ENCODE measurements at regions not wholly inside any gene's neighbourhood (a gene's known extent, or its start where the extent isn't known, plus 50 kb on each side); places are given as distances from the start of the nearest gene placed in this dataset.

DNA sequence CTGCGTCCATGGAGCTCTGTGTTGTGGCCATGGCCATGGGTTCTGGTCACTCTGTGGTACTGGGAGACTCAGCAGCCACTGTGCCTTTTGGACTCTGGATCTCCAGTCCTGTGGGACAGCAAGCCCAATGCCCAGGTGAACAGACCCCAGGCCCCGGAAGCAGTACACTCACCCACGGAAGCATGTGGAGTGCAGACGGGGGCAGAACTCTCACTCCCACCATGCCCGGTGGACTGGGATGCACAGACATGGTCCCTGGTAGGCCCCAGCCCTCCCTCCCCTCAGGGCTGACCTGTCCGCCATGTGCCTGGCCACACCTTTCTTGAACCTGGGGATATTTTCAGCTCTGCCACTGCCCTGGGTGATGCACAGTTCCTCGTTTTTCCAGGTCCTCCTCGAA lies 163.3 kb downstream of the URI1 start:
- DNase-seq (ENCODE audit: low read depth): no peak
- TF ChIP-seq, protein P1, sequence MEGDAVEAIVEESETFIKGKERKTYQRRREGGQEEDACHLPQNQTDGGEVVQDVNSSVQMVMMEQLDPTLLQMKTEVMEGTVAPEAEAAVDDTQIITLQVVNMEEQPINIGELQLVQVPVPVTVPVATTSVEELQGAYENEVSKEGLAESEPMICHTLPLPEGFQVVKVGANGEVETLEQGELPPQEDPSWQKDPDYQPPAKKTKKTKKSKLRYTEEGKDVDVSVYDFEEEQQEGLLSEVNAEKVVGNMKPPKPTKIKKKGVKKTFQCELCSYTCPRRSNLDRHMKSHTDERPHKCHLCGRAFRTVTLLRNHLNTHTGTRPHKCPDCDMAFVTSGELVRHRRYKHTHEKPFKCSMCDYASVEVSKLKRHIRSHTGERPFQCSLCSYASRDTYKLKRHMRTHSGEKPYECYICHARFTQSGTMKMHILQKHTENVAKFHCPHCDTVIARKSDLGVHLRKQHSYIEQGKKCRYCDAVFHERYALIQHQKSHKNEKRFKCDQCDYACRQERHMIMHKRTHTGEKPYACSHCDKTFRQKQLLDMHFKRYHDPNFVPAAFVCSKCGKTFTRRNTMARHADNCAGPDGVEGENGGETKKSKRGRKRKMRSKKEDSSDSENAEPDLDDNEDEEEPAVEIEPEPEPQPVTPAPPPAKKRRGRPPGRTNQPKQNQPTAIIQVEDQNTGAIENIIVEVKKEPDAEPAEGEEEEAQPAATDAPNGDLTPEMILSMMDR (conservative IDR thresholded peaks at IDR 0.05; ENCODE audit: low read depth, low read length): no peak

DNA sequence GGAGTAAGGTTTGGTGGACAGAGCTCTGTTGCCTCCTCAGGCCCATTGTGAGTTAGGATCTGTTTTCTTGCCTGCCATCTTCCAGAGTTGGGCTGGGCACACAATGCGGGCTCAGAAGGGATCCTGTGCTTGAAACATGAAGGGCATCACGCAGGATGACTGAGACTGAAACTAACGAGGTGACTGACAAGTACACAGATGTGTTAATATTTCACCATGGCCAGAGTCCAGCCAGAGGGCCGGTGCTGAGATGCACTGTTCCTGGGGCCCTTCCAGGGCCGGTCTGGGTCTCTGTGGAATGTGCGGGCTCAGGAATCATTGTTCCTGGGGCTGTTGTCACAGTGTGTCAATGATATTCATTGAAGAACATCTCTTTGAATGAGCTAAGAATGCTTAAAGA lies 163.7 kb downstream of the URI1 start:
- no peak overlapping the region for H3K4me3 ChIP-seq (ENCODE audit: low read length)
- TF ChIP-seq, protein P1 (conservative IDR thresholded peaks at IDR 0.05; ENCODE audit: low read depth, low read length): no peak
- no peak for DNase-seq (ENCODE audit: low read depth)

More for the DNA sequence above, 163.3 kb downstream of the URI1 start:
- no peak overlapping the region for H3K4me3 ChIP-seq (ENCODE audit: low read length)

DNA sequence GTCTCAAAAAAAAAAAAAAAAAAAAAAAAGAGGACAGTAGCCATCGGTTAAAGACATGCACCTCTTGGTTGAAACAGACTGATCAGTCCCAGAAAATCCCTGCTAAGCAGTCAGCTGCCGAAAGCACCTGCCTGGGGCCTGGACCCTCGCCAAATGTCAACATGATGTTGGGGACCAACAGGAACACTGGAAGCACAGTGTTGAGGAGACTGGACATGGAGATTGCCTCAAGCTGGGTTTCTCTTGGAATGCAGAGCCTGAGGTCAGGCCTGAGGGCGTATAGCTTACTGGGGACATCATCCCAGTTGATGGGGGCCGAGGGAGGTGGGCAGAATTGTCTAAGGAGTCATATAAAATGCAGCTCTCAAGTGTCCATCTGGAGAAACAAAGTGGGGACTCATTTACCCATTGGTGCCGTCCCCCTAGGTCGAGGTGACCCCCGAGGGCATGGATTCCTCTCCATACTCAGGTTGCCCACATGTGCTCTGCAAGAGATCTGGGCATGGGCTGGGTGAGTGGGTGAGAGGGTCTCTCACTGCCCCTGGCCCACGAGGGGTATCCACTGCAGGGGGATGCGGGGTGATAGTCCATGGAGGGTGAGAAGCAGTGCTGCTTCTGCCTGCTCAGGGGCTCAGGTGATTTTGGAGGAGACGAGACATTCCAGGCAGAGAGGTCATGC lies 164.5 kb downstream of the URI1 start:
- DNase-seq (ENCODE audit: low read depth): no peak
- no peak overlapping the region for H3K4me3 ChIP-seq (ENCODE audit: low read length)
- TF ChIP-seq, protein P1 (conservative IDR thresholded peaks at IDR 0.05; ENCODE audit: low read depth, low read length): no peak

DNA sequence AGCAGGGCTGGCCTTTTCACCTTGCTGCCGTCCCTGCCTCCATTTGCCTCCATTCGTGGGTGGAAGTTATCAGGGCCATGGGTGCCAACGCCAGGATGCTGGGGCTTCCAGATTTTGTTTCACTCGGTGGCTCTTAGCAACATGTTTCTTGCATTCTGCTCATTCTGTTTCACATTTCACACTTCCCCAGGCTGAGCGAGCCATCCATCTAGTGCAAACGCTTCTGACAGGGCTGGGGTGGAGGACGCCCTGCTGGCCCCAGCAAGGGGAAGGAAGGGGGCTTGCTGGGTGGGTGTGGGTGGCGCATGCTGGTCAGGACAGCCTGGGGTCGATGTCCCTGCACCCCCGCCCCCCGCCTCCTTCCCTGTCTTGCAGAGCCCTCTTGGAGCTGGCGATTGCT lies 165.2 kb downstream of the URI1 start:
- TF ChIP-seq, protein P1 (conservative IDR thresholded peaks at IDR 0.05; ENCODE audit: low read depth, low read length): no peak
- no peak overlapping the region for H3K4me3 ChIP-seq (ENCODE audit: low read length)
- DNase-seq (ENCODE audit: low read depth): no peak

DNA sequence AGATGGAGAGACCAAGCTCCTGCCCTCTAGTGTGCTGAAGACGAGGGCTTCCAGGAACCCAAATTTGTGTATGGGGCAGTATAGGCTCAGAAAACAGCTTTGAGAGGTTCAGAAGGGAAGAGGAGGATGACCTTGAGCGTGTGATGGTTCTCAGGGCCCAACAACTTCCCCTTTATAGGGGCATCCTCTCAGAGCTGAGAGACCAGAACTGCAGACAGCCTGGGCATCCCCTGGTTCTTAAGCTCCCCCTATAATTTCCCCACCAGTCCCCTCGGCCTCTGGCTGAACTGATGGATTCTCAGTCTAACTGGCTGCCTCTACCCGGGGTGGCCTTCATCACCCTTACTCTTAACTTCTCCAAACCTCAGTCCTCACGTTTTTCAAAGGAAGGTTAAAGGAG lies 167.5 kb downstream of the URI1 start:
- TF ChIP-seq, protein P1 (conservative IDR thresholded peaks at IDR 0.05; ENCODE audit: low read depth, low read length): no peak
- DNase-seq (ENCODE audit: low read depth): no peak
- H3K4me3 ChIP-seq (ENCODE audit: low read length): no peak overlapping the region

DNA sequence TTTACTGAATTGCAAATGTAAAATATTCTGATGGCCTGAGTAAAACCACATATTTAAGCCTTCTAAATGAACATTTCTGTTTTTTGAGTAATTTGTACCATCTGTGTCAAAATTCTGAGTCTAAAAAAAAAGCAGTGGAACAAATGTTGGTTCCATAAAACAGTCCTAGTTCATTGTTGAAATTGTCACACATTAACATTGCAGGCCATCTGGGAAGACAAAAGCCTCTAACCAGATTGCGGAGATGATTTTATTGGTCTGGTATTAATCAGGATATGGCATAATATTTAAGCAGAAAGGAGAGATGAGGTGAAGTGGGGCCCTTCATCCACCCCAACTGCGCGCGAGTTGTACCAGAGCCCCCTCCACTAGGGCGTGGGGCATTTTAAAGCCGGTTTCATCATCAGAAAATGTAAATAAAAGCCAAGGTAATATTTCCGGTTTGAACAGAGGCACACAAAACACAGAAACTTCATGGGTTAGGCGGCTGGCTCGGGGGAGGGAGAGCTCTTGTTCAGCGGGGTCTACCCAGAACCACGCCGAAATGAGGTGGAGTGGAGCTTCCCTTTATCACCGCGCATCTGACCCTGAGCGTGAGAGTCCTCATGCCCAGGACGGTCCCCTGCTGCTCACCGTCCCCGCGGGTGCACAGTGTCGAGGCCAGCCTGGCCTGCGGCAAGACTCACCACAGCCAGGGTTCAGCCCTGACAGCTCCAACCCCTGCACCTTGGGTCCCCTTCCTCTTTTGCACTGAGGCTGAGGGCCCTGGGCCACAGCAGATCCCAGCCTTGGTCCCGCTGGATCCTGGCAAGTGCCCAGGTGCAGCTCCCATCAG lies 169.2 kb downstream of the URI1 start:
- TF ChIP-seq, protein P1 (conservative IDR thresholded peaks at IDR 0.05; ENCODE audit: low read depth, low read length): no peak
- H3K4me3 ChIP-seq (ENCODE audit: low read length): no peak overlapping the region
- DNase-seq (ENCODE audit: low read depth): no peak

DNA sequence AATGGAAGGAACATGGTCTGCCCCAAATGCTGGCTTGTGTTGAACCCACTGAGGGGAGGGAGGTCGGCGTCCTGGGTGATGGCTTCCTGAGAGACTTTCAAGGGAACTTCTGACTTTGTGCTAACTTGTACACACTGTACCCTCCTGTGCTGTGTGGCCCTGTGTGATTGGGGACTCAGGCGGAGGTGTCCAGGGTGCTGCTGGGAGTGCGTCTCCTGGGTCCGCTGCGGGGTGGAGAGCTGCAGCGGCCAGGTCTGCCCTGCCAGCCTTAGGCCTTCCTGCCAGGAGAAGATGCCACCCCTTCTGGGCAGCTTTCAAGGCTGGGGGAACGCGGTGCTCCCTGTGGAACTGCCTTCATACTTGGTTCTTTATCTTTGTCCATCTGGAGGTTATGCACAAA lies 170.1 kb downstream of the URI1 start:
- no peak for DNase-seq (ENCODE audit: low read depth)
- no peak overlapping the region for H3K4me3 ChIP-seq (ENCODE audit: low read length)
- TF ChIP-seq, protein P1 (conservative IDR thresholded peaks at IDR 0.05; ENCODE audit: low read depth, low read length): no peak

All from retinal pigment epithelial cell (primary cell).